GDM1 (cell line): ENCODE measurements at regions not wholly inside any gene's neighbourhood (a gene's known extent, or its start where the extent isn't known, plus 50 kb on each side); places are given as distances from the start of the nearest gene placed in this dataset.

Source experiments
- DNase-seq: peaks from one replicate; lab custom pipeline; 2025; lab: John Stamatoyannopoulos, UW

GRCh38 chr6:71481011-71481410, 192.4 kb downstream of the OGFRL1 start:
- no peak for DNase-seq

DNA sequence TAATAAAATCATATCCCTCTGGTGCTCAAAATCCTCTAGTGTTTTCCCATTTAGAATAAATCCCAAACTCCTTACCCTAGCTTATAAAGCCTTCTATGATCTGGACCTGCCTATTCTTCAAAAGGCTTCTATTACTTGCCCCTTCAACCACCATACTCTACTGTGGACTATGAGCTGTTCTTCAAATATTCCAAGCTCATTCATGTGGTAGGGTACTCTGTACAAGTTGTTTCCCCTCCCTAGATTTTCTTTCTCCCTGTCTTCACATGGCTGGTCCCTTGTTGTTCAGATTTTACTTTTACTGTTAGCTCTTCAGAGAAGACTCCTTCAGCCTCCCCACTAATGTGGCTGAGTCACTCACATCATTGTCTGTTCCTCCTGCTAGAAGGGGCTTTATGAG, 193.2 kb downstream of the OGFRL1 start:
- no peak for DNase-seq

DNA sequence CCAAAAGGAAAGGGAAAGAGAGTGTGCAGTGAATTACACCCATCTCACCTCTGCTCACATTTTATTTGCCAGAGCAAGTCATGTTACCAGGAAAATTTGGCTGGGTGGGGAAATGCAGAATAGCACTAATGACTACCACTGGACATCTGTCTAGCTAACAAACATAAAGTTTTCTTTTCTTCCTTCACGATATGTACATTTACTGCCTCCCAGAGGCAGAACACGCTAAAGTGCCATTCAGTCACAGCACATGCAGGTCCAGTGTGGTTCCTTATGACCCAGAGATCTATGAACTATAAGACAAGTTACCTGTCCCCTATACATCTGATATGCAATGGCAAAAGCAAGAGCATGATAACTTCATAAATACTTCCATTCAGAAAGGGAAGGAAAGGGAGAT, 194.1 kb downstream of the OGFRL1 start:
- DNase-seq = no peak

GRCh38 chr6:71486461-71486860, 197.8 kb downstream of the OGFRL1 start:
- no peak for DNase-seq

DNA sequence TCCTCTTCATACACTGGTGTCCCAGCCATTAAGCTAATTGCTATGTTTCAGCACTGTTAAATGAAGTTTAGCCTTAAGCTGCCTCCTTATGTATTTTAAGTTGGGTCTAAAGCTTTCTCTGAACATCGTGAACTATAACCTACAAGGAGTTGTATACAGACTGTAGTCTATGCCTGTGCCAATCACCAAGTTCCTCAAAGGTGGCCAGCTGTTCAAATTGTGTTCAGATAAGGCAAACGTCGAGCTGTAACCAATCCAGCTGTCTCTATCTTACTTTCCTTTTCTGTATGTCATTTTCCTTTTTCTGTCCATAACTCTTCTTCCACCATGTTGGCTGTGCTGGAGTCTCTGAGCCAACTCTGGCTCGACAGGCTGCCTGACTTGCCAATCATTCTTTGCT, 199.6 kb downstream of the OGFRL1 start:
- DNase-seq = no peak

GRCh38 chr6:71489736-71490135, 201.1 kb downstream of the OGFRL1 start:
- DNase-seq = no peak

DNA sequence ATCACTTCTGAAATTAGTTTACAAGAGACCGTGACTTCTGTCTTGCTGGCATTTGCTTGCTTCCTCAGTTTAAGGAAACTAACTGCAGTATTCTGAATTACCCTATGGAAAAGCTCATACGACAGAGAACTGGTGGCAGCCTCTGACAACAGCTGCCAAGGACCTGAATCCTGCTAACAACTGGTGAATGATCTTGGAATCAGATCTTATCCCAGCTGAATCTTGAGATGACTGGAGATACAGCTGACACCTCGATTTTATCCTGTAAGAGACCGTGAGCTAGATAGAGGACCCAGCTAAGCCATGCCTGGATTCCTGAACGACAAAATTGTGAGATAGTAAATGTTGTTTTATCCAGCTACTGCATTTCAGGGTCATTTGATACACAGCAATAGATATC, 202.3 kb downstream of the OGFRL1 start:
- no peak for DNase-seq

GRCh38 chr6:71491844-71492243, 203.2 kb downstream of the OGFRL1 start:
- no peak for DNase-seq

GRCh38 chr6:71492668-71493067, 204.1 kb downstream of the OGFRL1 start:
- DNase-seq = no peak

GRCh38 chr6:71496018-71496721, 207.6 kb downstream of the OGFRL1 start:
- no peak for DNase-seq

DNA sequence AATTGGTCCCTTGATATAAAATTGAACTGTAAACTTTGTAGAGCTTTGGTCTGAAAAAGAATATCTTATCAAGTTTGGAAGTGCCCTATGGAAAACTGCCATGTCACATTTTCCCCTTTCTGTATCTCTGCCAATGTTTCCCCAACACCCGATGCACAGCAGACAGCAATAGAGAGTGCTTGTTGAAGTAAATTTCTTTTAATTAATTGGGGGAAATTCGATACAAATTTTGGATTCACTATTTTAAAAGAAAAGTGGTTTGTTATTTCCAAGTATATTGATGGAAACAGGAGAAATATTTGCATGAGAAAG, 208.1 kb downstream of the OGFRL1 start:
- DNase-seq = no peak

- no peak for DNase-seq
These were observed 210.0 kb downstream of the OGFRL1 start for GRCh38 chr6:71498638-71499037.

DNA sequence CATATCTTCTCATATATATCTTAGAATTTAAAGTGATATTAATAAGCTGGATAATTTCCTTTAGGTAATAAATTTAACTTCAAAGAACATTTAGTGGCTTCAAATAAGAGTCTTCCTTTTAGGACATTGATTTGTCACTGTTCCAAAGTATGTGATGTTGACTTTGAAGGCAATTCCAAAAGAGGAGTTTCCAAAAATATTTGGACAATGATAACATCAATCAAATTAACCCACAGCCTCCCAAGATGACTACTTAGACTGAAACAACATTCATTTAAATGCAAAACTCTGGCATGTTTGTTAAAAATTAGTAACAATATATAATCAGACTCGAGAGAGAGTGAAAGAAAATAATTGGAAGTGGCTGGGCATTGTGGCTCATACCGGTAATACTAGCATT, 211.1 kb downstream of the OGFRL1 start:
- no peak for DNase-seq

DNA sequence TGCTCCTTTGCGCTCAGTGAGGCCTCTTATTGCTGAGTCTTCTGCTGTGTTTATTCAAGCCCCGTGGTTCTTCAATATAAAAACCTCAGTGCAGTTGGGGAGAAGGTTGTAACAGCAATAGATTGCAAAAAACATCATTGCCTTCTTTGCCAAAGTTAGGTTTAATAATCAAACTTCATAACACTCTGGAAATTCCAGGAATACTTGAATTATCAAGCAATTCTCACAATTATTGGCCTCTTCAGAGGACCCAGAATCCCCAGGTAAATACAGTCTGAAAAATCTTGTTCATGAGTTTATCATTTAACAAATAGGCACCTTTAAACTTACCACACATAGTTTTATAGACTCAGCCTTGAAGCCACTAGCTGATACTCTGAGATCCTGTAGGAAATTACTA, 213.6 kb downstream of the OGFRL1 start:
- no peak for DNase-seq

DNA sequence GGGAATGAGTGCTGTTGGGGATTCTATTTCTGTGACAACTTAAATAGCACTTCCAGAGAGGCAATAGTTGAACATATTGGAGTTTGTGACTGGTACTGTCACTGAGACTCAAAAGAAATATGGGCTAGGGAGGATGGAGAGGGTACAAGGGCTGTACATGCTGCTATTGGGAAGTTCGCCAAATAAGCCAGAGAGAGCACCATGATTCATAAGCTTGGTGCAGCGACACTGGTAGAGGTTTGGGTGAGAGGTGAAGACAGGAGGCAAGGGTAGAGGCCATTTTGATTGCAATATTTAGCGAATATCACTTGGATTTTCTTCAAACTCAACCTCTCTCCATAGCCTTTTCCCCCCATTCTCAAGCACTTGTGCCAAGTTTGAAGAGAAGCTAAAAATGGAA, 214.3 kb downstream of the OGFRL1 start:
- DNase-seq = no peak

DNA sequence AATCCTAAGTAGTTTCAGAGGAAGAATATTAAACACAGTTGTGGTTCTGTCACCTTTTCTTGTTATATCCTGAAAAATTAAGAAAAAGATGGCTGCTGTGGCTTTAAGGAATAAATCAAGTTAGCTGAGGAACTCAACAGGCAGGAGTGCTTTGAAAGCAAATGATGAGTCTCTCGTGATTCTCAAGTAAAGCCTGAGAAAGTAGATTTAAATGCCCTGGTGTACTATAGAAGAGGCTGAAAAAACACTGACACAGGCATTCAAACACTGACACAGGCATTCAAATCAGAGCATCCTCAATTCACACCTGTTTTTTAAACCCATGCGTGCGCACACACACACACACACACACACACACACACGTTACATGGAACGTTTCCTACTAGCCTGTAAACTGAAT, 218.6 kb downstream of the OGFRL1 start:
- no peak for DNase-seq

DNA sequence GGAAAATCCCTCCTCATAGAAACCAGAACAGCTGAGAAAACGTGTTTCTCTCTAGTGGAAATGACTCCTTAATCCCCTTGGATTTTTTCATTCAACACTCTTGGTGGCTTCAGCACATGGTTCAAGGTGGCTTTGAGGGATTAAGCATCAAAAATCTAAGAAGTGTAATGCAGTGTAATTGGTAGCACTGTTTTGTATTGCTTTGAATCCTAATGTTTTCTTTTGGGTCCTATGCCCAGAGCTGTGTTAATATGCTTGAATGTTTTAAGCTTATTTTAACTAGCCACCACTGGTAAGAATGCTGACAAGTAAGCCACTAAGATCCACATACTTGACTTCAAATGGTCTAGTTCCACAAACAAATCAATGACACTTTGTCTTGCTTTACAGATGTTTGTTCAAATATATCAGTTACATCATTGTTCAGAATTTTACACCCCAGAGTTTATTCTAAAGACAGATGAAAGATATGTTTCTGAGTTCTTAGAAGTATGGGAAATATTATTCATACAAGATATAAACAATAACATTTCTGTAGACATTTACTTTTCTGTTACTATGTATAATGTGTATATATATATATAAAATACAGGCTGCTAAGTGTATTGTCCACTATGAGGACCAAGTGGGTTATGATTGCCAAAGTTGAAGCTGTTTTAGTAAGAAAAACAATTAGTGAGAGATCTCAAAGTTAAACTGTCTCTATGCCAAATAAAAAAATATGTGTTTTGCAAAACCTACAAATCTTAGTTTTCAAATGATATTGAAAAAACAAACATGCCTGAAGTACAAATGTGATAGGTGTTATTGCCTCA, 220.8 kb downstream of the OGFRL1 start:
- no peak for DNase-seq

- DNase-seq = no peak
These were observed 221.6 kb downstream of the OGFRL1 start for GRCh38 chr6:71510057-71510713.

GRCh38 chr6:71510856-71511255, 222.2 kb downstream of the OGFRL1 start:
- DNase-seq = no peak

GRCh38 chr6:71512256-71512655, 223.6 kb downstream of the OGFRL1 start:
- DNase-seq = no peak

DNA sequence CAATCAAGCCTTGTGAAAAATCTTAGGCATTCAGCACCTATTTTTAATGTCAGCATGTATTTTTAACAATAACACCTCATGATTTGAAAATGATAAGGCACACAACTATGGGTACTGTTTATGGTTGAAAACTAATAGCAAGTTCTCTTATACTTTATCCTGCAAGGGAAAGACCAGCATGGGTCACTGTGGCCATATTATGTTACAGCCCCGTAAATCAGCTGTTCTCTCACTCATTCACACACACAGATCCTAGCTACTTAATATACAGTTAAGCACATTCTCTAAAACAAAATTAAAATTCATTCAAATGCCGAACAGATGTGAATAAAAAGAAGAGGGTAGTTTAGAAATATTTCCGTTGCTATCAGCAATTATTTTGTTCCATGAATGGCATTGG, 224.4 kb downstream of the OGFRL1 start:
- DNase-seq = no peak

DNA sequence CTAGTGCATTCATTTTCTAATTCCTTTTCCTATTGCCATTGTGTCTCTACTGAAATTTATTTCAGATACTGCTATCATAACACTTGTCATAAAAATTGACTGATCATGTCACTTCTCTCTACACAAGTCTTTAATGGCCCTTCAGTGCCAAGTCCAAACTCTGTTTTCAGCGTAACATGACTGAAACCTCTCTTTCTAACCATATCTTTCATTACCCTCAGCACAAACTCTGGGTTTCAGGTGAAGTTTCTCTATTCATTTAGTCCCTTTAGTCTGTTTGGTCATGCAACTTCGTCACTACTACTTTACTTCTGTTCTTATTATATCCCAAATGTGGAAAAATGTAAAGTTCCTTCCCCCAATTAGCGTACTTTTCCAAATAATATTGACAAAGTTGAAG, 234.9 kb downstream of the OGFRL1 start:
- no peak for DNase-seq

DNA sequence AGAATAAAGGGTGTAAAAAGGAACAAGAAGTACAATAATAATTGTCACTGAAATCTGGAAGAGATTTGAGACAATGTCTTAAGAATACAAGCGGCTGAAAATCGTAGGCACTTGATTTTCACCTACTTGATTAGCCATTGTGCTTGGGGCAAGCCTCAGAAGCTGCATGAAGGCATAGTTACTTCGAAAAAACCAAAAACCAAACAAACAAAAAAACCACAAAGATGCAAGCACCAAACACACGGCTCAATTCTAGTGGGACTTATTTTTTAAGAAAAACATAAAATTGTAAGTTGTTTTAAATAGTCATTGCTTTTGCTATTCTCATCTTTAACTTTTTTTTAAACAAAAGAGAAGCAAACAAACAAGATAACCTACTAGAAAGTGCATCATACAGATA, 235.6 kb downstream of the OGFRL1 start:
- no peak for DNase-seq
